ENCODE measurements at regions not wholly inside any gene's neighbourhood (a gene's known extent, or its start where the extent isn't known, plus 50 kb on each side); places are given as distances from the start of the nearest gene placed in this dataset.

DNA sequence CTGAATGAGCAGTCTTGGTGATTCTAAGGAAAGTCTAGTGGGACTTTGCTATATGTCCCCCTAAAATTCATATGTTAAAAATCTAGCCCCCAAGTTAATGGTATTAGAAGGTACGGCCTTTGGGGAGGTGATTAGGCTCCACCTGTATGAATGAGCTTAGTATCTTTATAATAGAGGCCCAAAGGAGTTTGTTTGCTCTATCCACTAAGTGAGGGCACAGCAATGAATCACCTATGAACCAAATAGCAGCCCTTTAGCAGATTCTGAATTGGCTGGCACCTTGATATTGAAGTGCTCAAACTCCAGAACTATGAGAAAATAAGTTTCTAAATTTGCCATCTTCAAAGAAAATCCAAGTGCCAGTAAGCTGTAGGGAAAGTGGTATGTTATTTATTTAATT lies 187.9 kb downstream of the SUCNR1 start:
- no peak for TF ChIP-seq TAF1 (IDR thresholded peaks at IDR 0.05; ENCODE audit: borderline replicate concordance, low read depth, low read length)
- no peak for TF ChIP-seq POLR2A (IDR thresholded peaks at IDR 0.05; ENCODE audit: low read depth, low read length)
